Keratinocyte (primary cell): ENCODE measurements at regions not wholly inside any gene's neighbourhood (a gene's known extent, or its start where the extent isn't known, plus 50 kb on each side); places are given as distances from the start of the nearest gene placed in this dataset.

Source experiments
- DNase-seq: peaks from one replicate; pipeline ENCODE4 v3.0.0-alpha.2; 2011; ENCODE audit warnings: low read depth, missing footprints, low spot score
- FAIRE-seq: peaks from 2 replicates; lab custom pipeline; 2011; peaks lifted over from hg19 to GRCh38; lab: Jason Lieb, UNC
- H2AFZ ChIP-seq: 2 replicates; pipeline ENCODE4 v1.6.0; 2012; ENCODE audit warnings: low read length, control low read depth, inconsistent platforms; ENCODE audit not compliant: control insufficient read depth
- H3K27ac ChIP-seq: 2 replicates; pipeline ENCODE4 v1.5.1; 2011; ENCODE audit warnings: low read length; ENCODE audit not compliant: control insufficient read depth, insufficient read depth
- H3K27me3 ChIP-seq: 3 replicates; pipeline ENCODE4 v1.6.0; 2011; ENCODE audit warnings: low read length; ENCODE audit not compliant: control insufficient read depth, insufficient read depth; ENCODE audit errors: extremely low read depth
- H3K36me3 ChIP-seq, 2 experiments: 2 replicates in 1 of 2; 3 replicates in 1 of 2; pipeline ENCODE4 v1.5.1; 2011; ENCODE audit warnings: low read length in 2 of 2, mild to moderate bottlenecking in 1 of 2; ENCODE audit not compliant: control insufficient read depth in 2 of 2, insufficient read depth in 2 of 2; ENCODE audit errors: extremely low read depth in 1 of 2
- H3K4me1 ChIP-seq: 3 replicates; pipeline ENCODE4 v1.5.1; 2011; ENCODE audit warnings: low read length; ENCODE audit not compliant: control insufficient read depth, insufficient read depth; ENCODE audit errors: extremely low read depth
- H3K4me2 ChIP-seq: 3 replicates; pipeline ENCODE4 v1.6.0; 2011; ENCODE audit warnings: low read depth, low read length; ENCODE audit not compliant: control insufficient read depth, insufficient read depth; ENCODE audit errors: extremely low read depth
- H3K4me3 ChIP-seq, 3 experiments: fragments of 200-600 bp in 1 of 3; sonication (generic) in 1 of 3; 2 replicates in 2 of 3; 3 replicates in 1 of 3; pipeline ENCODE4 v1.5.1; 2011 to 2016; ENCODE audit warnings: low read length in 3 of 3, mild to moderate bottlenecking in 3 of 3, control low read depth in 2 of 3, inconsistent platforms in 1 of 3, low read depth in 1 of 3, mixed read lengths in 1 of 3, mixed run types in 1 of 3, moderate library complexity in 1 of 3; ENCODE audit not compliant: control insufficient read depth in 2 of 3, insufficient read depth in 2 of 3; ENCODE audit errors: extremely low read depth in 1 of 3
- H3K79me2 ChIP-seq: 2 replicates; pipeline ENCODE4 v1.6.0; 2012; ENCODE audit warnings: low read length; ENCODE audit not compliant: control insufficient read depth, insufficient read depth
- H3K9ac ChIP-seq: 3 replicates; pipeline ENCODE4 v1.6.0; 2011; ENCODE audit warnings: low read length; ENCODE audit not compliant: control insufficient read depth, insufficient read depth; ENCODE audit errors: extremely low read depth
- H3K9me1 ChIP-seq: 3 replicates; pipeline ENCODE4 v1.6.0; 2011; ENCODE audit warnings: low read length; ENCODE audit not compliant: control insufficient read depth, insufficient read depth; ENCODE audit errors: extremely low read depth
- H3K9me3 ChIP-seq: 2 replicates; pipeline ENCODE4 v1.5.1; 2012; ENCODE audit warnings: low read depth, low read length; ENCODE audit not compliant: control insufficient read depth
- H4K20me1 ChIP-seq: 3 replicates; pipeline ENCODE4 v1.6.0; 2011; ENCODE audit warnings: low read length; ENCODE audit not compliant: control insufficient read depth, insufficient read depth; ENCODE audit errors: extremely low read depth
- CTCF ChIP-seq, 3 experiments: IDR thresholded peaks in 1 of 3; conservative IDR thresholded peaks in 1 of 3; optimal IDR thresholded peaks in 1 of 3; 2 replicates in 2 of 3; 3 replicates in 1 of 3; pipeline versions ENCODE3 to v1.5.1; 2011; ENCODE audit warnings: low read length in 3 of 3, mild to moderate bottlenecking in 3 of 3, moderate library complexity in 2 of 3, control low read depth in 1 of 3, inconsistent platforms in 1 of 3; ENCODE audit not compliant: insufficient read depth in 2 of 3; ENCODE audit errors: extremely low read depth in 1 of 3
- EZH2 ChIP-seq: IDR thresholded peaks from one replicate; pipeline ENCODE4 v1.6.1; 2012; ENCODE audit warnings: inconsistent platforms, mild to moderate bottlenecking, low read length, moderate library complexity
- dilution Hi-C: fragments of 300-500 bp; cut with MboI; formaldehyde crosslinking; loops from one replicate; pipeline ENCODE4 v1.7.0; 2020; ENCODE audit warnings: low sequenced_read_pairs; ENCODE audit not compliant: extremely low pct_ligation_motif_present

- DNase-seq (no peak), FAIRE-seq (no peak)
- Histone ChIP-seq H3K9me3 (no peaks in the 10 kb centered on the region), H3K27ac (no peak overlapping the region), H3K36me3 (no peaks in the 10 kb centered on the region), H4K20me1 (no peaks in the 10 kb centered on the region), H2AFZ (no peak overlapping the region), H3K9me1 (no peaks in the 10 kb centered on the region), H3K4me1 (no peaks in the 10 kb centered on the region), H3K4me3 (no peak overlapping the region), H3K79me2 (no peaks in the 10 kb centered on the region), H3K4me2 (no peak overlapping the region), H3K9ac (no peak overlapping the region), H3K27me3 (no peaks in the 10 kb centered on the region)
- dilution Hi-C loops, result no loop called here
- TF ChIP-seq CTCF (optimal IDR thresholded peaks at IDR 0.05 in 1 of 3, IDR thresholded peaks at IDR 0.05 in 1 of 3, conservative IDR thresholded peaks at IDR 0.05 in 1 of 3; ENCODE audit: extremely low read depth in 1 of 3, insufficient read depth in 2 of 3, low read length in 3 of 3) (no peak), EZH2 (no peak)
Measured at GRCh38 chr1:222066539-222066938, 324.6 kb upstream of the DUSP10 start.

GRCh38 chr1:222065234-222065633 lies 323.3 kb upstream of the DUSP10 start:
- no peaks in the 10 kb centered on the region for H3K36me3 ChIP-seq
- dilution Hi-C loops, result no loop called here
- H3K79me2 ChIP-seq, result no peaks in the 10 kb centered on the region
- H3K27ac ChIP-seq, result no peak overlapping the region
- DNase-seq (no peak), FAIRE-seq (no peak)
- H4K20me1 ChIP-seq, result no peaks in the 10 kb centered on the region
- H3K9me3 ChIP-seq, result no peaks in the 10 kb centered on the region
- no peaks in the 10 kb centered on the region for H3K4me1 ChIP-seq
- H3K27me3 ChIP-seq, result no peaks in the 10 kb centered on the region
- no peak overlapping the region for H3K4me3 ChIP-seq
- TF ChIP-seq CTCF (optimal IDR thresholded peaks at IDR 0.05 in 1 of 3, IDR thresholded peaks at IDR 0.05 in 1 of 3, conservative IDR thresholded peaks at IDR 0.05 in 1 of 3; ENCODE audit: extremely low read depth in 1 of 3, insufficient read depth in 2 of 3, low read length in 3 of 3) (no peak), EZH2 (no peak)
- H3K4me2 ChIP-seq, result no peak overlapping the region
- H3K9me1 ChIP-seq, result no peaks in the 10 kb centered on the region
- no peak overlapping the region for H3K9ac ChIP-seq
- no peak overlapping the region for H2AFZ ChIP-seq
